ENCODE measurements at regions not wholly inside any gene's neighbourhood (a gene's known extent, or its start where the extent isn't known, plus 50 kb on each side); places are given as distances from the start of the nearest gene placed in this dataset.

DNA sequence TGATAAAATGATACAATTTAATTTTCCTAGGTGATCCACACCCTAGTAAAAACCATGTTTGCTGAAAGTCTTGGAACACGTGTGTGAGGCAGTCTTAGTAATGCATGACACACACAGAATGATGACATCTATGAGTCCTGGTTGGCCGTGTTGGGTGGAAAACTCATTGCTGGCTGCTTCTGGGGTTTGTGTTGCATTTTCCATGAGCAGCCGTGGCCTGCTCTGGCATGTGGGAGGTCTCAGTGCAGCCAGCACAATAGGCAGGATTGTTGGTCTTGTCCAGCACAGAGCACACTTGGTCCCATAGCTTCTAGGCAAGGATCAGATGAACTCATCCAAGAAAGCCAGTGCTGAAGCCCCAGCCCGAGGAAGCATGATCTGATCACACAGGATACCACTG lies 172.8 kb upstream of the UBE3A start:
- no peaks in the 10 kb centered on the region for H3K9me1 ChIP-seq (replicated peaks; ENCODE audit: control insufficient read depth, extremely low read depth, insufficient read depth, low read length)
- intact Hi-C loops (cut with micrococcal nuclease) (no loop called here), dilution Hi-C loops (cut with MboI; ENCODE audit: extremely low pct_ligation_motif_present, low sequenced_read_pairs) (no loop called here)
- FAIRE-seq (no peak), DNase-seq (ENCODE audit: low read depth, low spot score) (no peak)
- ChIA-PET CTCF (no interaction called here), POLR2A (no interaction called here)
- H2AFZ ChIP-seq (ENCODE audit: low read depth, low read length), result no peak overlapping the region
- TF ChIP-seq FOS (IDR thresholded peaks at IDR 0.05; ENCODE audit: borderline replicate concordance, insufficient read depth, low read length) (no peak), POLR2AphosphoS5 (IDR thresholded peaks at IDR 0.05; ENCODE audit: insufficient read depth, low read depth, low read length) (no peak), GATA2 (IDR thresholded peaks at IDR 0.05; ENCODE audit: insufficient read depth, insufficient read length, low read depth, low read length) (no peak), MYC (IDR thresholded peaks at IDR 0.05; ENCODE audit: low read depth, low read length) (no peak), EZH2 (IDR thresholded peaks at IDR 0.05; ENCODE audit: borderline replicate concordance, low read depth, low read length, severe bottlenecking) (no peak), JUN (IDR thresholded peaks at IDR 0.05; ENCODE audit: borderline replicate concordance, insufficient read depth, insufficient read length, low read depth) (no peak), POLR2A (IDR thresholded peaks at IDR 0.05; ENCODE audit: low read depth, low read length) (no peak)
- TF ChIP-seq, protein P1, sequence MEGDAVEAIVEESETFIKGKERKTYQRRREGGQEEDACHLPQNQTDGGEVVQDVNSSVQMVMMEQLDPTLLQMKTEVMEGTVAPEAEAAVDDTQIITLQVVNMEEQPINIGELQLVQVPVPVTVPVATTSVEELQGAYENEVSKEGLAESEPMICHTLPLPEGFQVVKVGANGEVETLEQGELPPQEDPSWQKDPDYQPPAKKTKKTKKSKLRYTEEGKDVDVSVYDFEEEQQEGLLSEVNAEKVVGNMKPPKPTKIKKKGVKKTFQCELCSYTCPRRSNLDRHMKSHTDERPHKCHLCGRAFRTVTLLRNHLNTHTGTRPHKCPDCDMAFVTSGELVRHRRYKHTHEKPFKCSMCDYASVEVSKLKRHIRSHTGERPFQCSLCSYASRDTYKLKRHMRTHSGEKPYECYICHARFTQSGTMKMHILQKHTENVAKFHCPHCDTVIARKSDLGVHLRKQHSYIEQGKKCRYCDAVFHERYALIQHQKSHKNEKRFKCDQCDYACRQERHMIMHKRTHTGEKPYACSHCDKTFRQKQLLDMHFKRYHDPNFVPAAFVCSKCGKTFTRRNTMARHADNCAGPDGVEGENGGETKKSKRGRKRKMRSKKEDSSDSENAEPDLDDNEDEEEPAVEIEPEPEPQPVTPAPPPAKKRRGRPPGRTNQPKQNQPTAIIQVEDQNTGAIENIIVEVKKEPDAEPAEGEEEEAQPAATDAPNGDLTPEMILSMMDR (IDR thresholded peaks at IDR 0.05; ENCODE audit: extremely low read depth in 1 of 2, insufficient read depth in 1 of 2, low read depth in 1 of 2, low read length in 2 of 2), result no peak
- TF ChIP-seq, protein P2, sequence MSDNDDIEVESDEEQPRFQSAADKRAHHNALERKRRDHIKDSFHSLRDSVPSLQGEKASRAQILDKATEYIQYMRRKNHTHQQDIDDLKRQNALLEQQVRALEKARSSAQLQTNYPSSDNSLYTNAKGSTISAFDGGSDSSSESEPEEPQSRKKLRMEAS (IDR thresholded peaks at IDR 0.05; ENCODE audit: insufficient read depth, insufficient read length), result no peak
- no peaks in the 10 kb centered on the region for H3K27me3 ChIP-seq (ENCODE audit: control insufficient read depth in 2 of 2, insufficient read depth in 2 of 2, low read length in 2 of 2)
- H4K20me1 ChIP-seq (replicated peaks; ENCODE audit: control insufficient read depth, extremely low read depth, insufficient read depth, low read length), result no peaks in the 10 kb centered on the region
- peaks cover 14% of the 10 kb centered on the region for H3K9me3 ChIP-seq (replicated peaks; ENCODE audit: control insufficient read depth, insufficient read depth, low read length)
- H3K4me1 ChIP-seq (ENCODE audit: control insufficient read depth, extremely low read depth, insufficient read depth, low read length), result no peaks in the 10 kb centered on the region
- H3K4me3 ChIP-seq (replicated peaks in 1 of 3; ENCODE audit: insufficient read depth in 1 of 3, low read depth in 1 of 3, low read length in 3 of 3), result no peak overlapping the region
- H3K9ac ChIP-seq (replicated peaks; ENCODE audit: extremely low read depth, insufficient read depth, low read length), result no peak overlapping the region
- no peak overlapping the region for H3K4me2 ChIP-seq (ENCODE audit: insufficient read depth, low read length)
- H3K79me2 ChIP-seq (ENCODE audit: control insufficient read depth, insufficient read depth, low read length), result no peaks in the 10 kb centered on the region
- H3K36me3 ChIP-seq (ENCODE audit: control insufficient read depth in 2 of 2, extremely low read depth in 1 of 2, insufficient read depth in 2 of 2, low read length in 2 of 2), result no peaks in the 10 kb centered on the region
- no peak overlapping the region for H3K27ac ChIP-seq (ENCODE audit: insufficient read depth, low read depth, low read length)
- BruUV-seq (replicated peaks), result no TSS peak
